GM12878 (cell line): ENCODE measurements at regions not wholly inside any gene's neighbourhood (a gene's known extent, or its start where the extent isn't known, plus 50 kb on each side); places are given as distances from the start of the nearest gene placed in this dataset.

Source experiments
- ATAC-seq: fragments of 200-7000 bp; cut with Tn5 transposase; 3 replicates; pipeline ENCODE4 v1.9.1; 2020; ENCODE audit warnings: mild to moderate bottlenecking, moderate library complexity
- BruUV-seq: library from RNA; stranded (reverse); fragments of 400-500 nt; replicated peaks from 2 replicates; lab custom pipeline; 2021; lab: Mats Ljungman, UMichigan
- CTCF ChIA-PET: fragments of 300-600 bp; sonication (Branson Sonifier 250); formaldehyde crosslinking; extraction: SDS; loops from one replicate; lab custom pipeline; 2021; ENCODE audit warnings: inconsistent platforms; lab: Yijun Ruan, JAX
- POLR2A ChIA-PET: fragments of 350-600 bp; formaldehyde crosslinking; extraction: SDS; loops from one replicate; lab custom pipeline; 2021; ENCODE audit warnings: inconsistent platforms; lab: Charles Lee
- RAD21 ChIA-PET: fragments of 300-600 bp; sonication (Branson Sonifier 250); formaldehyde crosslinking; loops from one replicate; lab custom pipeline; 2023; ENCODE audit warnings: antibody characterized with exemption; ENCODE audit not compliant: unreplicated experiment; lab: Charles Lee
- SMC1A ChIA-PET: fragments of 300-600 bp; sonication (Branson Sonifier 250); formaldehyde crosslinking; loops from one replicate; lab custom pipeline; 2023; ENCODE audit not compliant: unreplicated experiment, uncharacterized antibody; lab: Charles Lee
- DNase-seq: peaks from one replicate; pipeline ENCODE4 v3.0.0-alpha.2; 2011; ENCODE audit warnings: low read depth, low spot score
- FAIRE-seq: peaks from 3 replicates; lab custom pipeline; 2011; peaks lifted over from hg19 to GRCh38; lab: Jason Lieb, UNC
- H2AFZ ChIP-seq: 2 replicates; pipeline ENCODE4 v1.6.0; 2011; ENCODE audit warnings: low read depth, low read length, control low read depth; ENCODE audit not compliant: control insufficient read depth
- H3K27ac ChIP-seq: 2 replicates; pipeline ENCODE4 v1.5.1; 2011; ENCODE audit warnings: control low read depth; ENCODE audit not compliant: control insufficient read depth, insufficient read depth
- H3K27me3 ChIP-seq, 2 experiments: replicated peaks in 1 of 2; 2 replicates each; pipeline versions ENCODE4 v1.6.0 to v1.6.1; 2011; ENCODE audit warnings: low read length in 1 of 2; ENCODE audit not compliant: control insufficient read depth in 2 of 2, insufficient read depth in 2 of 2
- H3K36me3 ChIP-seq, 2 experiments: 2 replicates each; pipeline ENCODE4 v1.5.1; 2011; ENCODE audit warnings: low read length in 1 of 2; ENCODE audit not compliant: control insufficient read depth in 2 of 2, insufficient read depth in 2 of 2
- H3K4me1 ChIP-seq: 2 replicates; pipeline ENCODE4 v1.6.1; 2011; ENCODE audit warnings: mild to moderate bottlenecking, low read length, moderate library complexity, mixed read lengths; ENCODE audit not compliant: control insufficient read depth, insufficient read depth
- H3K4me2 ChIP-seq: 2 replicates; pipeline ENCODE4 v1.6.0; 2011; ENCODE audit warnings: control low read depth; ENCODE audit not compliant: control insufficient read depth, insufficient read depth
- H3K4me3 ChIP-seq: fragments of 200-600 bp; sonication (generic); 2 replicates; pipeline ENCODE4 v1.5.1; 2016
- H3K79me2 ChIP-seq: 2 replicates; pipeline ENCODE4 v1.6.0; 2011; ENCODE audit warnings: low read length; ENCODE audit not compliant: control insufficient read depth, insufficient read depth
- H3K9ac ChIP-seq: 2 replicates; pipeline ENCODE4 v1.8.0; 2011; ENCODE audit warnings: low read length, control low read depth, mixed read lengths; ENCODE audit not compliant: control insufficient read depth, insufficient read depth
- H3K9me3 ChIP-seq: replicated peaks from 3 replicates; pipeline ENCODE4 v1.5.1; 2011; ENCODE audit warnings: mild to moderate bottlenecking, low read length; ENCODE audit not compliant: control insufficient read depth, insufficient read depth
- H4K20me1 ChIP-seq: 2 replicates; pipeline ENCODE4 v1.6.0; 2011; ENCODE audit not compliant: control insufficient read depth, insufficient read depth
- BACH1 ChIP-seq: fragments of 450-650 bp; IDR thresholded peaks from 2 replicates; pipeline ENCODE4 v1.6.1; 2017; ENCODE audit warnings: mild to moderate bottlenecking, borderline replicate concordance
- CEBPZ ChIP-seq: fragments of 150-350 bp; IDR thresholded peaks from 2 replicates; pipeline ENCODE4 v1.6.1; 2016; ENCODE audit warnings: low read depth, low read length
- CREB1 ChIP-seq: IDR thresholded peaks from 2 replicates; pipeline ENCODE4 v1.6.1; 2012; ENCODE audit warnings: low read depth, mild to moderate bottlenecking, inconsistent platforms
- CREM ChIP-seq: IDR thresholded peaks from 2 replicates; pipeline ENCODE4 v1.6.1; 2014; ENCODE audit warnings: antibody characterized with exemption, low read depth
- DPF2 ChIP-seq: fragments of 450-650 bp; IDR thresholded peaks from 2 replicates; pipeline ENCODE4 v1.6.1; 2017; ENCODE audit warnings: mild to moderate bottlenecking
- GATAD2B ChIP-seq: fragments of 450-650 bp; conservative IDR thresholded peaks from 2 replicates; pipeline ENCODE4 v1.6.1; 2017; ENCODE audit warnings: low read depth, mild to moderate bottlenecking, moderate library complexity
- MEF2A ChIP-seq: IDR thresholded peaks from 2 replicates; pipeline ENCODE4 v1.6.1; 2011; ENCODE audit warnings: low read depth, mild to moderate bottlenecking, low read length, moderate library complexity; ENCODE audit not compliant: insufficient read depth
- RBBP5 ChIP-seq: fragments of 200-600 bp; sonication (generic); conservative IDR thresholded peaks from 2 replicates; pipeline ENCODE4 v1.6.1; 2016
- RELB ChIP-seq: fragments of 450-650 bp; IDR thresholded peaks from 2 replicates; pipeline ENCODE4 v1.6.1; 2017; ENCODE audit warnings: low read depth, mild to moderate bottlenecking, moderate library complexity
- RUNX3 ChIP-seq: IDR thresholded peaks from 2 replicates; pipeline ENCODE4 v1.6.1; 2012; ENCODE audit warnings: low read length, inconsistent platforms
- SKIL ChIP-seq: fragments of 450-650 bp; IDR thresholded peaks from 2 replicates; pipeline ENCODE4 v1.6.1; 2017; ENCODE audit warnings: mild to moderate bottlenecking, low read depth, inconsistent platforms; ENCODE audit not compliant: poor library complexity, severe bottlenecking
- SP1 ChIP-seq: IDR thresholded peaks from one replicate; pipeline ENCODE4 v1.6.1; 2011; ENCODE audit warnings: low read depth, low read length
- SREBF1 ChIP-seq: IDR thresholded peaks from 2 replicates; pipeline ENCODE4 v1.6.1; 2012; ENCODE audit warnings: mild to moderate bottlenecking, low read length
- STAT3 ChIP-seq: IDR thresholded peaks from 2 replicates; pipeline ENCODE4 v1.6.1; 2011; ENCODE audit warnings: low read depth, low read length, improper control_type of control experiment
- SUZ12 ChIP-seq: fragments of 200-600 bp; sonication (generic); IDR thresholded peaks from one replicate; pipeline ENCODE4 v1.6.1; 2018; ENCODE audit warnings: antibody characterized with exemption, mild to moderate bottlenecking; ENCODE audit not compliant: unreplicated experiment
- TCF7 ChIP-seq: IDR thresholded peaks from 2 replicates; pipeline ENCODE4 v1.6.1; 2014; ENCODE audit warnings: antibody characterized with exemption, borderline replicate concordance
- ZZZ3 ChIP-seq: IDR thresholded peaks from 2 replicates; pipeline ENCODE4 v1.6.1; 2011; ENCODE audit warnings: low read depth; ENCODE audit not compliant: control insufficient read depth, insufficient read length
- WGBS: methylation state at CpG from one replicate; pipeline ENCODE4 v1.1.6; 2016; ENCODE audit warnings: low lambda C conversion rate; ENCODE audit not compliant: insufficient replicate concordance, insufficient coverage; ENCODE audit errors: missing lambda C conversion rate; 5-methylcytosine and 5-hydroxymethylcytosine counted together
- in situ Hi-C: fragments of 300-500 bp; cut with MboI; formaldehyde crosslinking; loops from 9 replicates; pipeline ENCODE4 v1.14.3; 2018; ENCODE audit warnings: mixed read lengths
- intact Hi-C: fragments of 100-400 bp; cut with micrococcal nuclease; formaldehyde crosslinking; loops from one replicate; pipeline ENCODE4 v1.14.2; 2022; ENCODE audit not compliant: unreplicated experiment

- ChIA-PET POLR2A (no interaction called here), RAD21 (no interaction called here), SMC1A (interaction anchor here (1.5 kb wide), 1 partner anchor 24 kb away, joined by 3 read pairs; no protein-coding TSS in a partner anchor), CTCF (interaction anchor here (0.6 to 1.3 kb wide), 2 partner anchors 11 to 561 kb away, joined by 3 read pairs; no protein-coding TSS in a partner anchor)
- H3K9me3 ChIP-seq, result no peaks in the 10 kb centered on the region
- H3K27me3 ChIP-seq, result no peaks in the 10 kb centered on the region
- H2AFZ ChIP-seq, result no peak overlapping the region
- no peaks in the 10 kb centered on the region for H4K20me1 ChIP-seq
- no peak for ATAC-seq
- intact Hi-C loops, result no loop called here
- no peak overlapping the region for H3K27ac ChIP-seq
- BruUV-seq, result no TSS peak
- no peak overlapping the region for H3K4me2 ChIP-seq
- no peak overlapping the region for H3K9ac ChIP-seq
- FAIRE-seq, result no peak
- no peaks in the 10 kb centered on the region for H3K4me1 ChIP-seq
- no peaks in the 10 kb centered on the region for H3K36me3 ChIP-seq
- in situ Hi-C loops, result no loop called here
- no peak overlapping the region for H3K4me3 ChIP-seq
- H3K79me2 ChIP-seq, result no peaks in the 10 kb centered on the region
- DNase-seq, result no peak
- WGBS, result 100% methylated on average over 1 of the region's 1 CpG
- TF ChIP-seq RELB (no peak), CREM (no peak), GATAD2B (no peak), ZZZ3 (no peak), RUNX3 (no peak), STAT3 (no peak), TCF7 (no peak), MEF2A (no peak), SREBF1 (no peak), SP1 (no peak), SKIL (no peak), DPF2 (no peak), CEBPZ (no peak), BACH1 (no peak), RBBP5 (no peak), CREB1 (no peak), SUZ12 (no peak)
Observed at GRCh38 chr12:67822826-67823225, 166.4 kb upstream of the IFNG-AS1 start.
